Endothelial cell of umbilical vein (primary cell): ENCODE measurements at regions not wholly inside any gene's neighbourhood (a gene's known extent, or its start where the extent isn't known, plus 50 kb on each side); places are given as distances from the start of the nearest gene placed in this dataset.

Experiments
- BruUV-seq: library from RNA; stranded (reverse); fragments of 400-500 nt; replicated peaks from 2 replicates; lab custom pipeline; 2021; lab: Mats Ljungman, UMichigan
- CTCF ChIA-PET: fragments of 300-600, 350-600 bp; sonication (Branson Sonifier 250); formaldehyde crosslinking; loops from one replicate; lab custom pipeline; 2021; ENCODE audit warnings: antibody characterized with exemption, inconsistent platforms; lab: Charles Lee
- POLR2A ChIA-PET: fragments of 300-600, 350-600 bp; sonication (Branson Sonifier 250); formaldehyde crosslinking; loops from one replicate; lab custom pipeline; 2021; ENCODE audit warnings: antibody characterized with exemption, inconsistent platforms; lab: Charles Lee
- DNase-seq: peaks from one replicate; pipeline ENCODE4 v3.0.0-alpha.2; 2011; ENCODE audit warnings: low read depth, low spot score
- FAIRE-seq: peaks from 2 replicates; lab custom pipeline; 2011; peaks lifted over from hg19 to GRCh38; lab: Jason Lieb, UNC
- H2AFZ ChIP-seq: 2 replicates; pipeline ENCODE4 v1.6.0; 2012; ENCODE audit warnings: low read depth, low read length, control low read depth, inconsistent platforms
- H3K27ac ChIP-seq: 2 replicates; pipeline ENCODE4 v1.5.1; 2011; ENCODE audit warnings: low read depth, mild to moderate bottlenecking, control low read depth, low read length, moderate library complexity; ENCODE audit not compliant: insufficient read depth
- H3K27me3 ChIP-seq, 2 experiments: 2 replicates each; pipeline versions ENCODE4 v1.6.0 to v1.6.1; 2011; ENCODE audit warnings: low read length in 2 of 2, mixed read lengths in 1 of 2; ENCODE audit not compliant: control insufficient read depth in 2 of 2, insufficient read depth in 2 of 2
- H3K36me3 ChIP-seq, 2 experiments: 2 replicates in 1 of 2; 3 replicates in 1 of 2; pipeline ENCODE4 v1.5.1; 2011; ENCODE audit warnings: low read length in 2 of 2, mild to moderate bottlenecking in 1 of 2, moderate library complexity in 1 of 2; ENCODE audit not compliant: control insufficient read depth in 2 of 2, insufficient read depth in 2 of 2; ENCODE audit errors: extremely low read depth in 1 of 2
- H3K4me1 ChIP-seq: 3 replicates; pipeline ENCODE4 v1.5.1; 2011; ENCODE audit warnings: mild to moderate bottlenecking, low read length; ENCODE audit not compliant: control insufficient read depth, insufficient read depth; ENCODE audit errors: extremely low read depth
- H3K4me2 ChIP-seq: 2 replicates; pipeline ENCODE4 v1.6.1; 2011; ENCODE audit warnings: low read length, control low read depth, mixed read lengths; ENCODE audit not compliant: insufficient read depth
- H3K4me3 ChIP-seq, 3 experiments: fragments of 200-600 bp in 1 of 3; sonication (generic), shearing (Covaris generic) in 1 of 3; replicated peaks in 1 of 3; 2 replicates each; pipeline ENCODE4 v1.5.1; 2011 to 2016; ENCODE audit warnings: control low read depth in 3 of 3, low read length in 3 of 3, mild to moderate bottlenecking in 2 of 3, inconsistent platforms in 1 of 3, low read depth in 1 of 3, moderate library complexity in 1 of 3; ENCODE audit not compliant: insufficient read depth in 1 of 3
- H3K79me2 ChIP-seq: 2 replicates; pipeline ENCODE4 v1.6.0; 2012; ENCODE audit warnings: low read length, inconsistent platforms; ENCODE audit not compliant: control insufficient read depth, insufficient read depth
- H3K9ac ChIP-seq: replicated peaks from 2 replicates; pipeline ENCODE3; 2011; ENCODE audit warnings: low read length, control low read depth; ENCODE audit not compliant: insufficient read depth; ENCODE audit errors: extremely low read depth
- H3K9me1 ChIP-seq: replicated peaks from 3 replicates; pipeline ENCODE4 v1.6.0; 2011; ENCODE audit warnings: mild to moderate bottlenecking, low read length; ENCODE audit not compliant: control insufficient read depth, insufficient read depth; ENCODE audit errors: extremely low read depth
- H3K9me3 ChIP-seq: replicated peaks from 2 replicates; pipeline ENCODE4 v1.5.1; 2012; ENCODE audit warnings: low read length, inconsistent platforms; ENCODE audit not compliant: control insufficient read depth, insufficient read depth
- H4K20me1 ChIP-seq: replicated peaks from 2 replicates; pipeline ENCODE3; 2011; ENCODE audit warnings: mild to moderate bottlenecking, low read length; ENCODE audit not compliant: control insufficient read depth, insufficient read depth; ENCODE audit errors: extremely low read depth
- CTCF ChIP-seq, 2 donors: IDR thresholded peaks; 1 replicate in 1 of 2; 2 replicates in 1 of 2; pipeline ENCODE4 v1.5.1; 2011; ENCODE audit warnings: low read length in 2 of 2, mild to moderate bottlenecking in 2 of 2, moderate library complexity in 2 of 2, control low read depth in 1 of 2, inconsistent platforms in 1 of 2, low read depth in 1 of 2; ENCODE audit not compliant: insufficient read depth in 1 of 2; ENCODE audit errors: extremely low read depth in 1 of 2
- EZH2 ChIP-seq: IDR thresholded peaks from 2 replicates; pipeline ENCODE4 v1.6.1; 2012; ENCODE audit warnings: borderline replicate concordance, low read depth, mild to moderate bottlenecking, moderate library complexity, low read length, inconsistent platforms; ENCODE audit not compliant: severe bottlenecking
- FOS ChIP-seq: IDR thresholded peaks from 2 replicates; pipeline ENCODE4 v1.6.1; 2011; ENCODE audit warnings: mild to moderate bottlenecking, low read length, moderate library complexity, borderline replicate concordance; ENCODE audit not compliant: insufficient read depth
- GATA2 ChIP-seq: IDR thresholded peaks from 2 replicates; pipeline ENCODE4 v1.7.0; 2011; ENCODE audit warnings: low read depth, mild to moderate bottlenecking, moderate library complexity, mixed read lengths, low read length; ENCODE audit not compliant: insufficient read length, insufficient read depth
- JUN ChIP-seq: IDR thresholded peaks from 2 replicates; pipeline ENCODE4 v1.6.1; 2011; ENCODE audit warnings: borderline replicate concordance, low read depth; ENCODE audit not compliant: insufficient read length, insufficient read depth
- MAX ChIP-seq: IDR thresholded peaks from 2 replicates; pipeline ENCODE4 v1.6.1; 2011; ENCODE audit not compliant: insufficient read depth, insufficient read length
- MYC ChIP-seq: IDR thresholded peaks from one replicate; pipeline ENCODE4 v1.6.1; 2011; ENCODE audit warnings: mild to moderate bottlenecking, low read depth, low read length
- POLR2A ChIP-seq: IDR thresholded peaks from 2 replicates; pipeline ENCODE4 v1.6.1; 2012; ENCODE audit warnings: low read depth, mild to moderate bottlenecking, control low read depth, low read length
- POLR2AphosphoS5 ChIP-seq: IDR thresholded peaks from 2 replicates; pipeline ENCODE4 v1.6.1; 2012; ENCODE audit warnings: low read depth, mild to moderate bottlenecking, control low read depth, low read length, moderate library complexity; ENCODE audit not compliant: insufficient read depth
- dilution Hi-C: fragments of 300-500 bp; cut with MboI; formaldehyde crosslinking; loops from one replicate; pipeline ENCODE4 v1.15.0; 2019; ENCODE audit warnings: low sequenced_read_pairs; ENCODE audit not compliant: extremely low pct_ligation_motif_present
- intact Hi-C: fragments of 100-400 bp; cut with micrococcal nuclease; formaldehyde crosslinking; loops from one replicate; pipeline ENCODE4 v1.10.0; 2022

- dilution Hi-C loops = no loop called here
- no peak for FAIRE-seq
- Histone ChIP-seq H3K79me2 (no peaks in the 10 kb centered on the region), H3K4me2 (no peak overlapping the region), H3K36me3 (no peaks in the 10 kb centered on the region), H2AFZ (no peak overlapping the region), H3K27ac (no peak overlapping the region), H3K9me1 (no peaks in the 10 kb centered on the region), H3K9ac (no peak overlapping the region), H3K4me3 (no peak overlapping the region), H4K20me1 (no peaks in the 10 kb centered on the region), H3K4me1 (no peaks in the 10 kb centered on the region), H3K9me3 (no peaks in the 10 kb centered on the region), H3K27me3 (no peaks in the 10 kb centered on the region)
- no peak for DNase-seq
- TF ChIP-seq MAX (no peak), POLR2AphosphoS5 (no peak), JUN (no peak), FOS (no peak), POLR2A (no peak), EZH2 (no peak), GATA2 (no peak), MYC (no peak), CTCF (IDR thresholded peaks at IDR 0.05; ENCODE audit: extremely low read depth in 1 of 2, insufficient read depth in 1 of 2, low read depth in 1 of 2, low read length in 2 of 2) (no peak)
- ChIA-PET CTCF (no interaction called here), POLR2A (no interaction called here)
- intact Hi-C loops = no loop called here
- no TSS peak for BruUV-seq
These were observed 243.8 kb downstream of the ADGRD1 start for GRCh38 chr12:131197490-131197889.
